Mesothelial cell of epicardium (in vitro differentiated cells): ENCODE measurements at regions not wholly inside any gene's neighbourhood (a gene's known extent, or its start where the extent isn't known, plus 50 kb on each side); places are given as distances from the start of the nearest gene placed in this dataset.

Source experiments
- DNase-seq, 2 experiments: peaks; one replicate each; pipeline ENCODE4 v3.0.0; 2021; ENCODE audit warnings: low spot score in 2 of 2; ENCODE audit not compliant: unreplicated experiment in 2 of 2
- H3K27ac Mint-ChIP-seq: 2 replicates; pipeline ENCODE4 v1.8.0; 2021; ENCODE audit warnings: mixed read lengths
- H3K27me3 Mint-ChIP-seq: 2 replicates; pipeline ENCODE4 v1.8.0; 2021; ENCODE audit warnings: low read depth, mixed read lengths
- H3K36me3 Mint-ChIP-seq: 2 replicates; pipeline ENCODE4 v1.8.0; 2021; ENCODE audit warnings: mixed read lengths
- H3K4me1 Mint-ChIP-seq: 2 replicates; pipeline ENCODE4 v1.8.0; 2021; ENCODE audit warnings: mixed read lengths
- H3K4me3 Mint-ChIP-seq: 2 replicates; pipeline ENCODE4 v1.8.0; 2021; ENCODE audit warnings: mild to moderate bottlenecking, moderate library complexity, mixed read lengths
- H3K9me3 Mint-ChIP-seq: 2 replicates; pipeline ENCODE4 v1.8.0; 2021; ENCODE audit warnings: mixed read lengths
- TF ChIP-seq, protein P1 (sequence below): fragments of 200-600 bp; sonication (generic); IDR thresholded peaks from one replicate; pipeline ENCODE4 v1.5.0; 2021; ENCODE audit warnings: antibody characterized with exemption; ENCODE audit not compliant: unreplicated experiment

DNA sequence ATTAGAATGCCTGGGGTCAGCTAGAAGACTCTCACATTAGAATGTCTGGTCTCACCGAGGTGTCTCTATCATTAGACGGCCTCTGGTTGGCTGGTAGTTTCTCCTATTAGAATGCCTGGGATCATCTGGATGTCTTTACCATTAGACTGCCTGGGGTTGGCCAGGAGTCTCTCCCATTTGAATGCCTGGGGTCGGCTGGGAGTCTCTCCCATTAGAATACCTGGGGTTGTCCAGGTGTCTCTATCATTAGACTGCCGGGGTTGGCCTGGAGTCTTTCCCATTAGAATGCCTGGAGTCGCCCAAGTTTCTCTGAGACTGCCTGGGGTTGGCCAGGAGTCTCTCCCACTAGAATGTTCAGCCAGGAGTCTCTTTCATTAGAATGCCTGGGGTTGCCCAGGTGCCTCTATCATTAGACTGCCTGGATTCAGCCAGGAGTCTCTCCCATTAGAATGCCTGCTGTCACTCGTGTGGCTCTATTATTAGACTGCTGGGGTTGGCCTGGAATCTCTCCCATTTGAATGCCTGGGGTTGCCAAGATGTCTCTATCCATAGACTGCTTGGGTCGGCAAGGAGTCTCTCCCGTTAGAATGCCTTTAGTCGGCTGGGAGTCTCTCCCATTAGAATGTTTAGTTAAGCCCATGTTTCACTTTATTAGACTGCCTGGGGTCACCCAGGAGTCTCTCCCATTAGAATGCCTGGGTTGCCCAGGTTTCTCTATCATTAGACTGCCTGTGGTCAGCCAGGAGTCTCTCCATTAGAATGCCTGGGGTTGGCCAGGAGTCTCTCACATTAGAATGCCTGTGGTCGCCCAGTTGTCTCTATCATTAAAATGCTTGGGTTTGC is 1467.8 kb downstream of the UQCRFS1 start:
- peaks cover 38% of the 10 kb centered on the region for H3K9me3 Mint-ChIP-seq
- TF ChIP-seq, protein P1, sequence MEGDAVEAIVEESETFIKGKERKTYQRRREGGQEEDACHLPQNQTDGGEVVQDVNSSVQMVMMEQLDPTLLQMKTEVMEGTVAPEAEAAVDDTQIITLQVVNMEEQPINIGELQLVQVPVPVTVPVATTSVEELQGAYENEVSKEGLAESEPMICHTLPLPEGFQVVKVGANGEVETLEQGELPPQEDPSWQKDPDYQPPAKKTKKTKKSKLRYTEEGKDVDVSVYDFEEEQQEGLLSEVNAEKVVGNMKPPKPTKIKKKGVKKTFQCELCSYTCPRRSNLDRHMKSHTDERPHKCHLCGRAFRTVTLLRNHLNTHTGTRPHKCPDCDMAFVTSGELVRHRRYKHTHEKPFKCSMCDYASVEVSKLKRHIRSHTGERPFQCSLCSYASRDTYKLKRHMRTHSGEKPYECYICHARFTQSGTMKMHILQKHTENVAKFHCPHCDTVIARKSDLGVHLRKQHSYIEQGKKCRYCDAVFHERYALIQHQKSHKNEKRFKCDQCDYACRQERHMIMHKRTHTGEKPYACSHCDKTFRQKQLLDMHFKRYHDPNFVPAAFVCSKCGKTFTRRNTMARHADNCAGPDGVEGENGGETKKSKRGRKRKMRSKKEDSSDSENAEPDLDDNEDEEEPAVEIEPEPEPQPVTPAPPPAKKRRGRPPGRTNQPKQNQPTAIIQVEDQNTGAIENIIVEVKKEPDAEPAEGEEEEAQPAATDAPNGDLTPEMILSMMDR, result no peak
- no peak overlapping the region for H3K4me3 Mint-ChIP-seq
- no peaks in the 10 kb centered on the region for H3K4me1 Mint-ChIP-seq
- H3K36me3 Mint-ChIP-seq, result peaks cover 20% of the 10 kb centered on the region
- H3K27ac Mint-ChIP-seq, result no peak overlapping the region
- DNase-seq, result peak in 1 of 2 experiments; percentile 10
- H3K27me3 Mint-ChIP-seq, result no peaks in the 10 kb centered on the region

DNA sequence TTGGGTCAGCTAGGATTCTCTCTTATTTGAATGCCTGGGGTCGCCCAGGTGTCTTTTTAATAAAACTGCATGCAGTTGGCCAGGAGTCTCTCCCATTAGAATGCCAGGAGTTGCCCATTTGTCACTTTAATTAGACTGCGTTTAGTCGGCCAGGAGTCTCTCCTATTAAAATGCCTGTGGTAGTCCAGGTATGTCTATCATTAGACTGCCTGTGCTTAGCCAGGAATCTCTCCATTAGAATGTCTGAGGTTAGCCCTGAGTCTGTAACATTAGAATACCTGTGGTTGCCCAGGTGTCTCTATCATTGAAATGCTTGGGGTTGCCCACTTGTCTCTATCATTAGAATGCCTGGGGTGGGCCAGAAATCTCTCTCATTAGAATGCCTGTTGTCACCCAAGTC is 1470.9 kb downstream of the UQCRFS1 start:
- H3K36me3 Mint-ChIP-seq, result peaks cover 20% of the 10 kb centered on the region
- no peak overlapping the region for H3K4me3 Mint-ChIP-seq
- no peaks in the 10 kb centered on the region for H3K4me1 Mint-ChIP-seq
- TF ChIP-seq, protein P1, result no peak
- H3K27ac Mint-ChIP-seq, result no peak overlapping the region
- H3K27me3 Mint-ChIP-seq, result no peaks in the 10 kb centered on the region
- peaks cover 25% of the 10 kb centered on the region for H3K9me3 Mint-ChIP-seq
- no peak for DNase-seq

GRCh38 chr19:27741236-27741635 is 1471.7 kb downstream of the UQCRFS1 start:
- H3K4me1 Mint-ChIP-seq, result no peaks in the 10 kb centered on the region
- H3K36me3 Mint-ChIP-seq, result peaks cover 20% of the 10 kb centered on the region
- no peak overlapping the region for H3K27ac Mint-ChIP-seq
- peaks cover 28% of the 10 kb centered on the region for H3K9me3 Mint-ChIP-seq
- TF ChIP-seq, protein P1, result no peak
- no peak overlapping the region for H3K4me3 Mint-ChIP-seq
- no peaks in the 10 kb centered on the region for H3K27me3 Mint-ChIP-seq
- no peak for DNase-seq

DNA sequence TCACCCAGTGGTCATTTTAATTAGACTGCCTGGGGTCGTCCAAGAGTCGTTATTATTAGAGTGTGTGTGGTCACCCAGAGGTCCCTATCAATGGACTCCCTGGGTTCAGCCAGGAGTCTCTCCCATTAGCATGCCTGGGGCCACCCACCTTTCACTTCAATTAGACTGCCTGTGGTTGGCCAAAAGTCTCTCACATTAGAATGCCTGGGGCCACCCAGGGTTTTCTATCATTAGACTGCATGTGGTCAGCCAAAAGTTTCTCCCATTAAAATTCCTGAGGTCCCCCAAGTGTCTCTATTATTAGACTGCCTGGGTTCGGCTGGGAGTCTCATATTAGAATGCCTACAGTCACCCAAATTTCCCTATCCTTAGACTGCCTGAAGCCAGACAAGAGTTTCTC is 1472.6 kb downstream of the UQCRFS1 start:
- Mint-ChIP-seq H3K27me3 (no peaks in the 10 kb centered on the region), H3K27ac (no peak overlapping the region), H3K9me3 (peaks cover 32% of the 10 kb centered on the region), H3K36me3 (peaks cover 11% of the 10 kb centered on the region), H3K4me3 (no peak overlapping the region), H3K4me1 (no peaks in the 10 kb centered on the region)
- no peak for DNase-seq
- TF ChIP-seq, protein P1, result no peak

DNA sequence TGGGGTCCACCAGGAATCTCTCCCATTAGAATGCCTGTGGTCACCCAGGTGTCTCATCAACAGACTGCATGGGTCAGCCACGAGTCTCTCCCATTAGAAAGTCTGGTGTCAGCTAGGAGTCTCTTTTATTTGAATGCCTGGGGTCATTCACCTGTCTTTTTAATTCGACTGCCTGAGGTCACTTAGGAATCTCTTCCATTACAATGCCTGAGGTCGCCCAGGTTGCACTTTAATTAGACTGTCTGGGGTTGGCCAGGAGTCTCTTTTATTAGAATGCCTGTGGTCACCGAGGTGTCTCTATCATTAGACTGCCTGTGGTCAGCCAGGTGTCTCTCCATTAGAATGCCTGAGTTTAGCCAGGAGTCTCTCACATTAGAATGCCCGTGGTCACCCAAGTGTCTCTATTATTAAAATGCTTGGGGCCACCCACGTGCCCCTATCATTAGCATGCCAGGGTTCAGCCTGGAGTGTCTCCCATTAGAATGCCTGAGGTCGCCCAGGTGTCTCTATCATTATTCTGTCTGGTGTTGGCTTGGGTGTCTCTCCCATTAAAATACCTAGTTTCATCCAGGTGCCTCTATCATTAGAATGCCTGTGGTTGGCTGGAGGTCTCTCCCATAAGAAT is 1474.3 kb downstream of the UQCRFS1 start:
- TF ChIP-seq, protein P1, result no peak
- no peaks in the 10 kb centered on the region for H3K4me1 Mint-ChIP-seq
- no peak overlapping the region for H3K4me3 Mint-ChIP-seq
- DNase-seq, result peak in 1 of 2 experiments; percentile 11
- H3K36me3 Mint-ChIP-seq, result no peaks in the 10 kb centered on the region
- no peaks in the 10 kb centered on the region for H3K27me3 Mint-ChIP-seq
- no peak overlapping the region for H3K27ac Mint-ChIP-seq
- H3K9me3 Mint-ChIP-seq, result peaks cover 42% of the 10 kb centered on the region
